Thoracic aorta (tissue), 2 donors: ENCODE measurements at regions not wholly inside any gene's neighbourhood (a gene's known extent, or its start where the extent isn't known, plus 50 kb on each side); places are given as distances from the start of the nearest gene placed in this dataset.

ENCODE experiments used
- ATAC-seq: fragments of 150-250 bp; one replicate; pipeline ENCODE4 v1.8.0; 2017; ENCODE audit warnings: low read depth; ENCODE audit not compliant: insufficient number of reproducible peaks, low FRiP score
- DNase-seq: peaks from one replicate; pipeline ENCODE4 v3.0.0-alpha.2; 2020; ENCODE audit warnings: low spot score
- H3K27ac ChIP-seq, 2 donors: fragments of 200-600 bp; sonication (generic); 1 replicate in 1 of 2; 2 replicates in 1 of 2; pipeline ENCODE4 v1.5.1; 2016; ENCODE audit warnings: mild to moderate bottlenecking in 2 of 2, moderate library complexity in 2 of 2
- H3K27me3 ChIP-seq: fragments of 200-600 bp; sonication (generic); replicated peaks from 2 replicates; pipeline ENCODE4 v1.6.0; 2016; ENCODE audit warnings: mild to moderate bottlenecking; ENCODE audit not compliant: insufficient read depth
- H3K36me3 ChIP-seq: fragments of 200-600 bp; sonication (generic); one replicate; pipeline ENCODE4 v1.5.1; 2016
- H3K4me1 ChIP-seq, 2 donors: fragments of 200-600 bp; sonication (generic); 1 replicate in 1 of 2; 2 replicates in 1 of 2; pipeline versions ENCODE4 v1.5.1 to v1.6.0; 2016; ENCODE audit warnings: low read depth in 2 of 2, mild to moderate bottlenecking in 1 of 2; ENCODE audit not compliant: control insufficient read depth in 1 of 2
- H3K4me3 ChIP-seq: fragments of 200-600 bp; sonication (generic); 2 replicates; pipeline ENCODE4 v1.5.1; 2016; ENCODE audit warnings: mild to moderate bottlenecking
- H3K9me3 ChIP-seq: fragments of 200-600 bp; sonication (generic); 2 replicates; pipeline ENCODE4 v1.5.1; 2016
- TF ChIP-seq, protein P1 (sequence below): fragments of 200-600 bp; sonication (generic); IDR thresholded peaks from one replicate; pipeline ENCODE4 v1.5.1; 2019; ENCODE audit warnings: antibody characterized with exemption

DNA sequence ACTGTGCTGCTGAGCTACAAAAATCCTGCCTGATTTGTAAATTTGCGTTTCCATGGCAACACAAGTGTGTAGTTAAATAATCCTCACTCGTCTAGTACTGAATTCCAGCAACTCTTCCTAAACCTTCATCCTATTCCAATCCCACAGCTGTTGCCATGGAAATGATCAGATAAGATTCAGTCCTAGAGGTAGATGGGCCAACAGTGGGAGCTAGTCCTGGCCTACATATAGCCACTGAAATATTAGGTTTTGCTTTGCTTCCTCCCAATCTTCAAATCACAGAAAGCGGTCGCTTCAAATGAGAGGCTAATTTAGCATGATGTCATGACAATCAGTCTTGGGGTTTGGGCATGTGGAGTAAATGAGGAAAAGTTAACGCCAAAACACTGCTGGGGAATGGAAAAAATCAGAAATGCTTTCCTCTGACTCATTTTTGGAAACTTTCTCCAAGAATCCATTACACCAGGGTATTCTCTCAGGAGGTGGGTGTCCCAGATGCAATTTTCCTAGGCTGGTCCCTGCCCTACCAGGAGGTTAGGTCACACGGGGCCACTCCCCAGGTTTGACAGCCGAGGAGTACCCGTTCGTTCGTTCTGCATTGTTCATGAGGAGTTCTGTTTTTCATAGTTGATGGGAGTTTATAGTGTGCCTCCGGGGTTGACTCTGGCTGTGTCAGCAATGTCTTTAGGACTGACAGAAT lies 159.2 kb upstream of the SLCO3A1 start:
- peak overlapping the region; percentile 62 for H3K4me3 ChIP-seq
- ATAC-seq (peak; percentile 58), DNase-seq (no peak)

DNA sequence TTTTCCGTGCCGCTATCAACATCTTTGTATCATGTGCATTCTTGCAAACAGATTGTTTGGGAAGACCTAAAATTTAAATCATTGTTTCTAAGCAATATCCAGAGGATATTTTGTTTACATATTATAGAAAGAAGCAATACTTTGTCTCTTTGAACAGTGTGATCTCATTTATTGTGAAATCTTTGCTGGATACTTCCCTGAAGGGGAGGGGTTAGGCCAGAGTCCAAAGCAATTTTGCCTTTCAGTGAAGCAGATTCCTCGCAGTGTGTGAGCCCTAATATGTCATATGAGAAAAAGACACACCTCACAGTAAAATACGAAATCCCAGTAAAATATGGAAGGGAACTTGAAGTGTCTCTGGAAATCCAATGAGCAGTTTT lies 158.7 kb upstream of the SLCO3A1 start:
- ATAC-seq, result peak; percentile 69
- Histone ChIP-seq H3K27me3 (no peaks in the 10 kb centered on the region), H3K4me1 (peaks cover 0 to 10% of the 10 kb centered on the region in 2 donors), H3K36me3 (no peaks in the 10 kb centered on the region), H3K9me3 (no peaks in the 10 kb centered on the region), H3K27ac (peak overlapping the region; percentile 61 to 76), H3K4me3 (peak overlapping the region; percentile 62)
- TF ChIP-seq, protein P1, sequence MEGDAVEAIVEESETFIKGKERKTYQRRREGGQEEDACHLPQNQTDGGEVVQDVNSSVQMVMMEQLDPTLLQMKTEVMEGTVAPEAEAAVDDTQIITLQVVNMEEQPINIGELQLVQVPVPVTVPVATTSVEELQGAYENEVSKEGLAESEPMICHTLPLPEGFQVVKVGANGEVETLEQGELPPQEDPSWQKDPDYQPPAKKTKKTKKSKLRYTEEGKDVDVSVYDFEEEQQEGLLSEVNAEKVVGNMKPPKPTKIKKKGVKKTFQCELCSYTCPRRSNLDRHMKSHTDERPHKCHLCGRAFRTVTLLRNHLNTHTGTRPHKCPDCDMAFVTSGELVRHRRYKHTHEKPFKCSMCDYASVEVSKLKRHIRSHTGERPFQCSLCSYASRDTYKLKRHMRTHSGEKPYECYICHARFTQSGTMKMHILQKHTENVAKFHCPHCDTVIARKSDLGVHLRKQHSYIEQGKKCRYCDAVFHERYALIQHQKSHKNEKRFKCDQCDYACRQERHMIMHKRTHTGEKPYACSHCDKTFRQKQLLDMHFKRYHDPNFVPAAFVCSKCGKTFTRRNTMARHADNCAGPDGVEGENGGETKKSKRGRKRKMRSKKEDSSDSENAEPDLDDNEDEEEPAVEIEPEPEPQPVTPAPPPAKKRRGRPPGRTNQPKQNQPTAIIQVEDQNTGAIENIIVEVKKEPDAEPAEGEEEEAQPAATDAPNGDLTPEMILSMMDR, result no peak
- peak; percentile 11 for DNase-seq

More for the DNA sequence above, 159.2 kb upstream of the SLCO3A1 start:
- Histone ChIP-seq H3K27ac (peak overlapping the region; percentile 61 to 76), H3K27me3 (no peaks in the 10 kb centered on the region), H3K36me3 (no peaks in the 10 kb centered on the region), H3K4me1 (peaks cover 0 to 10% of the 10 kb centered on the region in 2 donors), H3K9me3 (no peaks in the 10 kb centered on the region)
- TF ChIP-seq, protein P1, result no peak

DNA sequence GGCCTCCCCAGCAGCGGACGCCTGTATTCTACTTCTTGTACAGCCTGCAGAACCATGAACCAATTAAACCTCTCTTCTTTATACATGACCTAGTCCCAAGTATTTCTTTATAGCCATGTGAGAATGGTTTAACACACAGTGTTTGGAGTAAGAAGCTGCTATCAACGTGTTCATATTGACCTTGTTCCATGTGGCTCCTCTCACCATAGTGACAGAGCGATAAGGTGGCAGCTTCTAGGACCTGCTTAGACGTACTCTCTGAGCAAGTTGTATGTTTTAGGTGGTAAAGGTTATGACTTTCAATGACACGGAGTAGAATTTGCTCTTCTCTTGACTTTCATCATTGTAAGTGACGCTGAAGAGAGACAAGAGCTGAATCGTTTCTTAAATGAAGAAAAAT lies 157.7 kb upstream of the SLCO3A1 start:
- no peaks in the 10 kb centered on the region for H3K9me3 ChIP-seq
- no peak overlapping the region for H3K4me3 ChIP-seq
- H3K27ac ChIP-seq, result no peak overlapping the region
- H3K4me1 ChIP-seq, result peaks cover 0 to 10% of the 10 kb centered on the region in 2 donors
- H3K27me3 ChIP-seq, result no peaks in the 10 kb centered on the region
- DNase-seq (no peak), ATAC-seq (no peak)
- no peaks in the 10 kb centered on the region for H3K36me3 ChIP-seq
- TF ChIP-seq, protein P1, result no peak

DNA sequence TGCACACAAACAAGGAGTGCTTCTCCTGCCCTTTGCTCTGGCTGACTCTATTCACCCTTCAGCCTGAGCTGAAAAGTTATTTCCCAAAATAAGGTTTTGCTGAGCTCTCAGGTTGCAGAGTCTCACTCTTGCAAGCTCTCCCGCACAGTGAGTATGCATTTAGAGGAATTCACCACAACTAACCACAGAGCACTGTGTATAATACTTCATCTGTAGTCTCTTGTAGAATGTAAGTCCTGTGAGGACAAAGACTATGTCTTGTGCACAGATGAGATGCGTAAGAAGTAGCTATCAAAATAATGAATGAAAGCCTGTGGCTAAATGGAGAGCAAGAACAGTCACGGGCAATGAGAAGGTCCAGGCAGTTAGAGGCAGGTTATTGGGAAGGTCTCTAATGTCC lies 156.5 kb upstream of the SLCO3A1 start:
- Histone ChIP-seq H3K36me3 (no peaks in the 10 kb centered on the region), H3K27ac (no peak overlapping the region), H3K4me1 (peaks cover 0 to 10% of the 10 kb centered on the region in 2 donors), H3K4me3 (no peak overlapping the region), H3K27me3 (no peaks in the 10 kb centered on the region), H3K9me3 (no peaks in the 10 kb centered on the region)
- ATAC-seq, result no peak
- TF ChIP-seq, protein P1, result no peak
- DNase-seq, result no peak

DNA sequence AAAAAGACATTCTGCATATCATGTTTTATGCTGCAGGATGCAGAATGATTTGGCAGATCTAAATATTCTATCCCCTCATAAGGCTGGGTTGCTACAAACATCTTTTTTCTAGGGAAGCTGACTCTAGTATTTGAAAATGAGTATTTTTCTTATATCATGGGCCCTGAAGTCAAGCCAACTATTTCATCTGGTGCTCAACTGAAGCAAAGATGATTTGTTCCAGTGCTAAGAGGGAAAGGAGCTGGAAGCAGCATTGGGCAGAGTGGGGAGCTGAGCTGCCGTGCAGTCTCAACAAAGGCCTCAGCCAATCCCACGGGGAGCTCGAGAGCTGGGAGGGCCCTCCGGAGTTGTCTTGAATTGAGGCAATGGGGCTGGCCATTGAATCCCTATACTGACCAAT lies 155.3 kb upstream of the SLCO3A1 start:
- H3K27ac ChIP-seq, result no peak overlapping the region
- H3K4me3 ChIP-seq, result no peak overlapping the region
- DNase-seq (no peak), ATAC-seq (no peak)
- no peaks in the 10 kb centered on the region for H3K27me3 ChIP-seq
- peaks cover 0 to 10% of the 10 kb centered on the region in 2 donors for H3K4me1 ChIP-seq
- H3K9me3 ChIP-seq, result no peaks in the 10 kb centered on the region
- TF ChIP-seq, protein P1, result no peak
- no peaks in the 10 kb centered on the region for H3K36me3 ChIP-seq
